Eye (tissue), 1 donor: ENCODE measurements at regions not wholly inside any gene's neighbourhood (a gene's known extent, or its start where the extent isn't known, plus 50 kb on each side); places are given as distances from the start of the nearest gene placed in this dataset.
A peak's percentile ranks its signal among the peaks of the same experiment; 100 is the strongest.

ENCODE experiments used
- DNase-seq: peaks from one replicate; pipeline ENCODE4 v3.0.0-alpha.2; 2015

DNA sequence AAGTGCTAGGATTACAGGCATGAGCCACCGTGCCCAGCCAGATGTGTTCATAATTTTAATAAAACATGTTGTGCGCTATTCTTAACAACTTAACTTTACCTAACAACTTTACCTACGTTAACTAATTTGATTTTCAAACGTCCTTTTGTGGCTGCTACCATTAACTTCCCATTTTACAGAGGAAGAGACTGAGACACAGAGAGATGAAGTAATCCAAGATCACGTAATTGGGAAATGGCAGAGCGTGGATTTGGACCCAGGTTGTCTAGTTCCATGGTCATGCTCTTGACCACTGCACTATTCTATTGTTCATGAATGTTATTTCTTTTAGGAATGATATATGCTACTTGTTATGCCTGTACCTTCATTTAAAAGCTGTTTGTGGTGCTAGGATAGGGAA lies 80.3 kb upstream of the MTPN start:
- DNase-seq: no peak

DNA sequence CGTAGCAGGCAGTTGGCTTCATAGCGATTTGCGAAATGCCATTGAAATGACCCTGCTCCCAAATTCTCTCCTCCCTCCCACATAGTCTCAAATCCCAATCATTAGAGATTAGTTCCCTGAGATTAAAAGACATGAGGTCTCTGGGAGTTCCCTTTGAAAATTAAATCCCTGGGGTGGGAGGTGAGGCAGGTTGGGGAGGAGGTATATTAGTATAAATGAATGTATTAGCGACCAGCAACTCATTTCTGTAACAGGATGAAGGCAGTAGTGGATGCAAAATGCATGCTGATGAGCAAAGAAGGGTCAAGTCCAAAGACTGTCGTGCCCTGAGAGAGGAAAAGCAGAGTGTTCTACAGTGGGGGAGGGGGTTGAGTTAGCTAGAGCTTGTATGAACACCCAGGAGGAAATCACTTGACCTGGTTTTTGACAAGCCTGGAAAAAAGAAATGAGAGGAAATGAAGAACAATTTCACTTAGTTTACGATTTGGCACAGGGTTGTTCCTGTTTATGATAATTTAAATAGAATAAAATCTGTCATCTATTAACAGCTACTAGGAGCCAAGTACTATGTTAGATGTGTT lies 79.6 kb upstream of the MTPN start:
- peak; percentile 43 for DNase-seq

DNA sequence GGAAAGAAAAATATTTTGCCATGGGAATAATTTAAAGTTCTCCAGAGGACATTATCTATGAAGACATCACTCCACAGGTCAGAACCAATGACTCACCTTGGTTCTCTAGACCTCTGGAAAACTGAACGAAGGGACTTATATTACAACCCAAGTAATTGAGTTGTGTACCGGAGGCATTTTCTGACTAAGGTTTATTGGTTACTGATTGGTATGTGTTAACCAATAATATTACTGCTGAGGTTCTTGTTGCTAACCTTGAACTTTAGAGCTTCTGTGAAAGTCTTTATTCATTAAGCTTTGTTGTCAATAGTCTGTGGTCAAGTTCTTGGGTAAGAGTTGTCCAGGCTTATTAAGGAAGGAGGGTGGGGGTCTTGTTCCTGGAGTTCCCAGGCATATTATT lies 78.1 kb upstream of the MTPN start:
- DNase-seq: no peak

DNA sequence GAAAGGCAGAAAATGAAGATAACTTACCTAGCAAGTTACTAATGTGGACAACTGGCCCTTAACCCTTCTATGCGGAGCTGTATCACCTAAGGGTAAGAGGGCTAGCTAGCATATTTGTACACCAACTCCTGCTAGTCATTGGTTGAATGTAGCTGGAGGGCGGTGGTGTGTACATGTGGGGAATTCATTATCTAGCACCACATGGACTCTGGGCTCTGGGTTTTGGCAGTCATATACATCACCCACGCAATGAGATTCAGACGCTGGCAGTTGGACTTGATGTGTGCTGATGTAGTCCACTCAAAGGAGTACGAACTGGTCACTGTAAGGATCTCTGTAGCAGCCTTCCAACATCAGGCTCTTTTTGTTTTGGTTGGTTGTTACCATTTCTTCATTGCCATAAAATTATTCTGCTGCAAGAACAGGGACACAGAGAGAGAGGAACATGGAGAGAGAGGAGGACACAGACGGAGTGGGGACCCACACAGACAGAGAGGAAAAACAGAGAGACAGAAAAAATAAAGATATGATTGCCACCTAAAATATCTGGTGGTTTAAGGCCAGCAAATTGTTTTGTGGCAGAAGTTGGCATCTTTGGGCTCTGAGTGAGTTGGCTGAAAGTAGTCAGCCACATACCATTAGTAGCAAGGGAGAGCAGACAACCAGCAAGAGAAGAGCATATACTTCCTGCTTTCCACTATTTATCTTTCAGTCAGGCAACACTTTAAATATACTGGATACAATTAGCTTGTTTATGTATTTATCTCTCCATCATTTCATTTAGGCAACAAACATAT lies 76.7 kb upstream of the MTPN start:
- DNase-seq: no peak

DNA sequence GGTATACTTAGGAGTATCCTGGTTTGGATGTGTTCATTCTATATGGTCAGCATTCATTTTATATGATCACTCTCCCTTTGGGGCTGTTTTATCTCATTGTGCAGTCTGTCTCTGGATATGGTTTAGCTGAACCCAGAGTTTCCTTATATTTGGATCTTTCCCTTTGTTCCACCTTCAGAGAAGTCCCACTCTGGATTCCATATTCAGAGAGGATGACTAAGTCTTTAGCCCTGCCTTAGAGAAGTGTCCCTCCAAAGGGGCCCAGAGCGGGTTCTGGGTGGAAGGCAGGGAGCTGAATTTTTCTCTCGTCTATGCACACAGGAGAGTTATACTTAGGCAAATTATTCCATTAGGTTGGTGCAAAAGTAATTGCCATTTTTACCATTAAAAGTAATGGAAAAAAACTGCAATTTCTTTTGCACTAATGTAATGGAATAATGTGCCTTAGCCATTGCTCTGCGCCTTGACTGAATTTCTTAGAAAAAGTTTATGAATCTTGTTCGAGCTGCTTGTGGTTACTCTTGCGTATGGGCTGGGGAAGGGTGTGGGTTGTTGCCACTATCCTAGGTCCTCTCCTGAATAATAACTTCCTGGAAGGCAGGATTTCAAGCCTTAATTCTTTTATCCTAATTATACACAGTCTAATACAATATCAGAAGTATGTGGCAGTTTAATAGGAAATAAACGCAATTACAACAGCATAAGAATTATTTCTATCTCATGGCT lies 74.2 kb upstream of the MTPN start:
- DNase-seq: no peak

DNA sequence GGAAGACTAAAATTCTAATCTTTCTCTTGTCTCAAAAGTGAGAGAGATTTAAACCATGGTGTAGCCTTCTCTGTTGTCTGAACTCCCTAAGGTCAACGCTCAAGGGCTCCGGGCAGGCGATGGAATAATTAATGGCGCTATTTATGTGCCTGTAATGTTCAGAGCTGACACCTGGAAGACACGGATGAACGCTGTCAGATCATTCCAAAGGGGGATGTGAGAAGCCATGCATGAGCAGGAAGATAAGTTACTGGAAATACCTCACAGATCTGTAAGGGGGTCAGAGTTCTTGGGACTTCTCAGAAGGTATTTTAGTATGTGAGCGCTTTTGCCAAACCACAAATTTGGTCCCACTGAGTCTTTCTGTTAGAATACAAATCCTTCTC lies 73.3 kb upstream of the MTPN start:
- peak; percentile 42 for DNase-seq

DNA sequence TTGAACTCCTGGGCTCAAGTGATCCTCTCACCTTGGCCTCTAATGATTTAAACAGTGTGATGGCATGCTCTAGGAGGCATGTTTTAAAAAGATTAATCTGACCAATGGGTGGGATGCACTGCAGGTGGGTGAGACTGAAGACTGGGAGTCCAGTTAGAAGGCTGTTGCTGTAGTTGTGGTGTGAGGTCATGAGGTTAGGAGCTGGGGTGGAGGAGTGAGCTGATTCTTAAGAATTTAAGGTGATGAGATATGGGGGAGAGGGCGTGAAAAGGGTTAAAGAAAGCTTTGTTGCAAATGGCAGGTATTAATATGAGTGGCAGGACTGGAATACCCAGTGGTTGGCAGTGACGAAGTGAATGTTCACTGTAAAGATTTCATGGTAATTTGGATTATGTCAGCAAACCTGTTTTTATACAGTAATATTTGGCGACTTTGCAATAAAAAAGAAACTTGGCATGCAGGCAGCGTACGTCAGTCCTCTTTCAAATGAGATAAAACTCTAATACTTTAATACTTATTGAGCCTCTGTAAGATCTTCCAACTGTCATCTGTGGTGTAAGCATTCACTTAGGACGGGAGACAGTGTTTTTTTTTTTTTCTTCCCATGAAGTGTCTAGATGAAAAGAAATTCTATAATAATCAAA lies 72.8 kb upstream of the MTPN start:
- no peak for DNase-seq

DNA sequence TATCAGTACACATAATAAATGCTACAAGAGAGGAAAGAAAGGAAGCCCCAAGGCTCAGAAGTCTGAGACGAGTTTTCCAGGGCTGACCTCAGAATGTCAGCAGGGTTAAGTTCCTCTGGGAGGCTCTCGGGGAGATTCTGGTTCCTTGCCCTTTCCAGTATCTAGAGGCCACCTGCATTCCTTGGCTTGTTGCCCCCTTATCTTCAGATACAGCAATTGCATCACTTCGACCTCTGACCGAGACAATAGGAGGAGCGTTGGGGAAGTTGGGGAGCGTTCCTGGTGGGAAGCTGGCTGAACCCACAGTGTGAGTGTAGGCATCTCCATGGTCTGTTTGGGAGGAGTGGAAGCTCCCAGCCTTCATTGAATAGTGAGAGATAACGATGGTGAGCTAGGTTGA lies 72.0 kb upstream of the MTPN start:
- DNase-seq: no peak

DNA sequence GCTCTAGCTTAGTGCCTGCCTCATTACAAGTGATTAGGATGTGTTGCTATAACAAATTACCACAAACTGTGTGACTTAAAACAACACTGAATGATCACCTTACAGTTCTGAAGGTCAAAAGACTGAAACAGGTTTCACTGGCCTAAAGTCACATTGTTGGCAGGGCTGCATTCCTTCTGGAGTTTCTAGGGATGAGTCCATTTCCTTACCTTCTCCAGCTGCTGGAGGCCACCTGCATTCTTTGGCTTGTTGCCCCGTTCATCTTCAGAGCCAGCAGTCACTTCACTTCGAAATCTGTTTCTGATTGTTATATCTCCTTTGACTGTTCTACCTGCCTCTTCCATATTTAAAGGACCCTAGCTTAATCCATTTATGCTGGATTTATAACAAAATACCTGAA lies 69.4 kb upstream of the MTPN start:
- no peak for DNase-seq

DNA sequence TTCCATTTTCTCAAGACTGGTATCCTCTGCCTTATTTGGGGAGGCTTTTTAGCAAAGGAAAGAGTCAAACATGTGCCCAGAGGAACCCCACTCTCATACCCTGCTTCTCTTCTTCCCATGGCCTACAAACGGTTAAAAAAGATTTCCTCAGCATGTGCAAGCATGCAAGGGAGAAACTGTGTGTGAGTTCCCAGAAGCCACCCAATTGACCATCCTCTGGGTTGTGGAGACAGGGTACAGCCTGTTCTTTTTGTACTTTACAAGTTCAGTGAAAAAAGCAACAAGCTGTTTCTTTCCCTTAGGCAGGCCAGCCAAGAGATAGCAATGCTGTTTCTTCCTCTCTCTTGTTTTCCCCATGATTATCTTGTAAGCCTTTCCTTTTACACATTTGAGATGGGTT lies 68.8 kb upstream of the MTPN start:
- DNase-seq: no peak

DNA sequence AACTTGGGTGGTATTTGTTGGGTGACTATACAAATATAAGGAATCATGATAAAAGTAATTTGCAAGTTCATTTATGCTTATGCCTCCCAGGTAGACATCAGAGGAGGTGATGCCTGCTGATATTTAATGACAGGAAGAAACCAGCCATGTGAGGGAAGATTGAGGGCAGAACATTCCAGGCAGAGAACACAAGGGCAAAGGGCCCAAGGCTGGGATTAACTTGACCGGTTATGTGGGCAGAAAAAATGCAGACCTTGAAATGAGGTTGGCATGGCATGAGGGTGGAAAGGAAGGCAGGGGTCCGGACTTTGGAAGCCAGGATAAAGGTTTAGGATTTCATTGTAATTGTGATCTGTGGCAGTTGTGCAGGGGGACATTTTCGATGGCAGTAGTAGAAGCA lies 68.0 kb upstream of the MTPN start:
- no peak for DNase-seq

DNA sequence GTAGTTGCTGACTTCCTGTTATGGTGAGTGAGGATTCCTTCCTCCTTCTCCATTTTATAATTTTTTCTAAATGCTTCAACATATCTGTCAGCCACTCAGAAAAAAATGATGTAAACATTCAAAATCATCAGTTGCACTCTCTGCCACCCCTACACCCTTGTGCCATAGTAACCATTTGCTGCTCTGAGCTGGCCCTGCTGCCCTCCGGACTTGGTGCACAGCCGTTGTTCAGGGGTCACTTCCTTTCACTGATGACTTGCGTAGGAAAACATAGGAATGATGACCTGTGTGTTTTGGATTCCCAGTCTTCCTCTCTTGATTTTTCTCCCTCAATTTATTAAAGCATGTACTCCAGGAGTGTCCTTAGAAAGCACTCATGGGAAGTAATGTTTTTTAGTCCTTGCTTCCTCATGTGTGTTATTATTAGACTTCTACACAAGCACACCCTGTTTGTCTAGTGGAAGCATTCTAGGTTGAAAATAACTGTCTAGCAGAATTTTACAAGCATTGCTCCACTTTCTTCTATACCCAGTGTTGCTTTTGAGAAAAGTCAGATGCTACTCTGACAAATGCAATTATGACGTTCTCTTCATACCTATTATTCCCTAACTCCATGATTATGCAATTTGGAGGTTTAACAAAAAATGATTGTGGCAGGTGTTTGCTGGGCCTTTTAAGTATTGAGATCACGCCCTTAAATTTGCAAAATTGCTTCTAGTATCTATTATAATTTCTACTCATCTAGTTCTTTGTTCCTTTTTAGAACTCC lies 62.6 kb upstream of the MTPN start:
- no peak for DNase-seq

DNA sequence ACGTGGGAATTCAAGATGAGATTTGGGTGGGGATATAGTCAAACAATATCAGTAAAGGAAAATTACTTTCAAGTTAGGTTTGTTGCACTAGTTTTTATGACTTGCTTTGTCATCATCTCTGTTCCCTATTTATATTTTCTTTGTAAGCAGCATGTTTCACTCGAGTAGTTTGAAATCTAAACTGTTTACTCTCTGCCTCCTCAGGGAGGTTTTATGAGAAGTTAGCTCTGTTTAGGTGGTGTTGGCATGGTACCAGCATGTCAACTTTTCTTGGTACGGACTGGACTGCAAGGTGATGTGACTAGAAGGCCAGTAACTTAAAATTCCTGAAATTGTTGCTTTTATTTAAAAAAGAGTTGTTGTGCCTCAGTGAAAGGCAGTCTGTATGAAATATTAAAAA lies 59.2 kb upstream of the MTPN start:
- no peak for DNase-seq

DNA sequence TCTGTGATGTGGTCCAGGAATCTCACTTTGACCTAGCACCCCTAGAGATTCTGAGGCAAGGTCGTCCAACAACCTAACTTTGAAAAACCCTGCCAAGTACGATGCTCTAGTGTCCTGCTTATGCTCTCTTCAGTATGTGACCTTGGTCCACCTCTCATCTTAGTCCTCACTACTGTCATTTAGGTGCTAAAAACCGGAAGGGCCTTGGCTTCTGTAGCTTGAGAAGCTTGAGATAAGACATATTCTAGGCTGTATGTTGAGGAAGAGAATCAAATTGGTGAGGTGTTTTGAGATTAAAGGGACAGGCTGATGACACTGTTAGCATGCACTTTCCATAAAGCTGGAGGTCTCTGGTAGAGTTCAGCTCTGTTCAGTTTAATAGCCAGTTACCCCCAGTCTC lies 57.0 kb upstream of the MTPN start:
- DNase-seq: no peak

DNA sequence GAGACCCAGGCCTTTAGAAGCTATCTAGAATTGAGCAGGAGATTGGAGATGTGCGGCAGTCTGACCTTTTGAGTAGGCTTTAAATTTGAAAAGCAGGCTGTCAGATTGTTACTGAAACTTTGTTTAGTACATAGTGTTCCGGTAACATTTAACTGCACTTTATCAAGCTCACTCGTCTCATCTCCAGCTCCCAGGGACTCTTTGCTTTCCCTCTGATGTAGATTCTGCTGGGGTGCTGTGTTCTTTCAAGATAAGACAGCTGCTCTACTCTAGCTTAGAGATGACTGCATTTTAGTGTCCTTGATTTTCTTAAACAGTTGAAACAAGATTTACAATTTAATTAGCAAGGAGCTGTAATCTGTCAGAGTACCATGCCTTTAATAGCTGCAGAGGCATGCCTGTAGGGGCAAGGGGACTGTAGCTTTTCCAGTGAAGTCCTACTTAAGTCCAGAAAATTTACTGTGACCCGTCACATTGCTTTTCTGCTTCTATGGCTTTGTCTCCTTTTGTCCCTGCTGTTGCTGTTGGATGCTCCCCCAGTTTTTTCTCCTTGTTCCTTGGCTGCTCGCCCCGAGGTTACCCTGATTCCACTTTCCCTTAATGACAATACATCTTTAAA lies 56.4 kb upstream of the MTPN start:
- no peak for DNase-seq

DNA sequence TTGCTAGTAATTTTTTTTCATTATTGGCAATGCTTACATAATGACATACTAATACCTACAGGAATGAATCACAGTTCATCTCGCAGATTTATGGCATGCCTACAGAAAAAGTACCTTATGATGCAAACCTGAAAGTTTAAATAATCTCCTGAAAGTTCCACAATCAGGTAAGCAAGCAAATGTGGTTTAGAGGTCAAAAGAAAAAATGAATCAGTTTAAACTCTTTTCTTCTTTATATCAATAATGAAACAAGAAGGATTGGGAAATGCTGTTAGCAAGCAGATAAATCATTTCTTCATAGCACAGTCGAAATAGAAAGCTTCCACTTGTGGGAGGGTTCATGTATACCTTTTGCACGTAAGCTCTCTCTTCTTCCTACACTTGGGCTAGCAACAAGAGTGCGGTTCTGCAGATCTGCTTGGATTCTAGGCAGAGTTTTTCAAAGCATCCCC lies 53.7 kb upstream of the MTPN start:
- no peak for DNase-seq

DNA sequence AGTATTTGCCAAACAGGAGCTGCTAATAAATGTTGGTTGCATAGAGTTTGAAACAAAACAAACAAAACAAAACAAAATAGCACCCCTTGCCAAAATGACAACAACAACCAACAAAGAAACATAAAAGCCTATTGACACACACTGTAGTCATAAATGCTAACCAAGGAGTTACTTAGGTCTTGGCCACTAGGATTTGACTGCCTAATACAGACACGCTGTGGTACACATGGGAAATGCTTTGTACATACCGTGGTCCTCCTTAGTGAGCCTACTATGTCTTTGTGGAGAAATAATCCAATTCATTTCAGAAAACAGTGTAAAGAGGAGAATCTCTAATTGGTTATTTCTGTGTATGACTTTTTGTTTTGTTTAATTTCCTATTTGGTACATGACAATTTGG lies 53.2 kb upstream of the MTPN start:
- no peak for DNase-seq

DNA sequence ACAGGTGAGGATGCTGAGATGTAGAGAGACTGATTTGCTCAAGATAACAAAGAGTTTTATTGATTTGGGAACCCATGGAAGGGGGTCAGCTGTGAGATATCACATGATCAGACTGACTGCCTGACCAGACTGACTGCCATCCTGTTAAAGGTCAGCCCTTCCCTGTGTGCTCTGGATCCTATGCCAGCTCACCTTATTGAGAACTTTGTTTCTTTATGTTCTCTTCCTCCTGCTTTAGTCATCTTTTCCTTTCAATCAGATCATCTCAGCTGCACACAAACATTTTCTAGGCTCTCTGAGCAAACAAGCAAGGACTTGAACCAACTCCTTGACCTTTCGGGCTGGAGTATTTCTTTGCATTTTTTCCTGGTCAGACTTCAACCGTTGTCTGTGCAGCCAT lies 50.0 kb upstream of the MTPN start:
- no peak for DNase-seq
